T1000 (cell line): ENCODE measurements at regions not wholly inside any gene's neighbourhood (a gene's known extent, or its start where the extent isn't known, plus 50 kb on each side); places are given as distances from the start of the nearest gene placed in this dataset.
"Not testable (repeated sequence)": the region's sequence is repeated elsewhere in the genome, so short reads cannot be mapped to it uniquely, and the experiment has no call there.

ENCODE experiments used
- DNase-seq: peaks from one replicate; lab custom pipeline; 2025; ENCODE audit warnings: mixed read lengths; lab: John Stamatoyannopoulos, UW

DNA sequence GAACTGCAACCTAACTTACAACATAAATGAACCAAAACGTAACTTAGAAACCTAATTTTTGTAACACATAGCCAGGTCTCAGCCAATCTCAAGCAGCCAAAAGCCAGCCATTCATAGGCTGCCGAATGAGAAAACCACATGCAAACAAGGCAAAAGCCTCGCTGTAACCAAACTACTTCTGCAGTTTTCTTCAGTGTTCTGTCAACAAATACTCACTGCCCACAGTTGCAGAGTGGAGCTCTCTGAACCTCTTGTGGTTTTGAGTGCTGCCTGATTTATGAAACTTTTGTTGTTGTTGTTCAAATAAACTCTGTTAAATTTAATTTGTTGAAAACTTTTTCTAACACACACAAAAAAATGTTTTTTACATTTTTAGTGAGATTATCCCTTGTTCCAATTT, 251.2 kb downstream of the PAPSS1 start:
- DNase-seq, result no peak

DNA sequence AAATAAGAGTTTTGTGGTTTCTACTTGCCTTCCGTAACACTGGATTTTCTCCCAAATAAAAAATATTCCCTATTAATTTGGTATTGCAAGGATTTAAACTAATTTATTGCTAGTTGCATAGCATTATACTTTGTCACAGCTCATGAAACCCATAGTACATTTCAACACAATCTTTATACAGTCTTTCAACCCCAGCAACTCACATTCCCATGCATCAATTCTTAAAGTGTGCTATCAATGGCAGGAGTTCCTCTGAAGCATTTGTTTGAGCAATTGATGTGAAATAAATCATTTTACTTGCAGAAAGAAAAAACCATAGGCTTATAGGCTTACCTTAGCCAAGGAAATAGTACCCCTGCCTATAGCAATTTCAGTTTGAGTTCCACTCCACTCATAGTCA, 251.9 kb downstream of the PAPSS1 start:
- no peak for DNase-seq

DNA sequence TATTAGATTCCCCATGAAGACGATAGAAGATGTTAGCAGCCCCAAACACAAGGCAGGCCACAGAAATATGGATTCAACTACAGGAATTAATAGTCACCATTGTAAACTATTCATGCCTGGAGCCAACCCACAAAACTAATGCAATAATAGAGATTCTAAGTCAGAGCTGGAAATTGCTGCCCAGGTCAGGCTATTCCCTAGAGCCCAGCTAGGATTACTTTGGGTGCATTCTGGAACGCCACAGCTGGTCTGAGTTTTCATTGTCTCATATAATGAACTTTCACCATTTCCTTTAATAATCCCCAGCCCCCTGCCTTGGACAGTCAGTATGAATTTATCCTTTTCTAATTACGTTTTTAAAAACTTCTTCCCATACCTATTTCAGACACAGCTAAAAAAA, 252.6 kb downstream of the PAPSS1 start:
- DNase-seq, result no peak

DNA sequence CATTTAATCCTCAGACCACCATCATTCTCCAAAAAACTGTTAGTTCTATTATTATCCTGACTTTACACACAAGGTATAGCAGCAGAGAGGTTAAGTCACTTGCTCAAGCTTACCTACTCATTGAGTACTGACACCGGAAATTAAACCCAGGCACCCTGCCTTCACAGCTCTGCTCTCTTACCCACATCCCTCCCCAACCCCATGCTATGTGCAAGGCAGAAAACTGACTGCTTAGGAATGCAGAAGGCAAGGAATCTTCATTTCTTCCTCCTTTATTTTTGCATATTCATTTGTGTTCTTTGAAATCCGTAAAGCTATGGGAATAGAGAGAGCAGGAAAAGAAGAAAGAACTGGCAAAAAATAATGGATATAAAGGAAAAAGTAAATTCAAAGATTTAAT, 261.8 kb downstream of the PAPSS1 start:
- no peak for DNase-seq

DNA sequence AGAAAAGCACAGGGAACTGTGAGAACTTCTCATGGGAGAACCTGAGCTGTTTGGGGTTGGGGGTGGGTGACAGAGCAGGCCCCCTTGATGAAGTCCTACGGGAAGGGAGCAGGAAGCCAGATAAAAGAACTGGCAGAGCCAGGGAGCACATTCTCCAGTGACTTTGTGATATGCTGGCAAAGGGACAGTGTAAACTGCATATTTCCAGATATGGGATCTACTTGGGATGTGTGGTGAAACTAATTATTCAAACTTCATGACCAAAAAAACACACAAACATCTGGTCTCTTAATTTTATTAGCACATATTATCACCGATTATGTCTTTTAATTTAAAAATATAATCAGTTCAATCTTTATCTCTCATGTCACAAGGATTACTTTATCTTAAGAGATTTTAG, 266.0 kb downstream of the PAPSS1 start:
- no peak for DNase-seq

DNA sequence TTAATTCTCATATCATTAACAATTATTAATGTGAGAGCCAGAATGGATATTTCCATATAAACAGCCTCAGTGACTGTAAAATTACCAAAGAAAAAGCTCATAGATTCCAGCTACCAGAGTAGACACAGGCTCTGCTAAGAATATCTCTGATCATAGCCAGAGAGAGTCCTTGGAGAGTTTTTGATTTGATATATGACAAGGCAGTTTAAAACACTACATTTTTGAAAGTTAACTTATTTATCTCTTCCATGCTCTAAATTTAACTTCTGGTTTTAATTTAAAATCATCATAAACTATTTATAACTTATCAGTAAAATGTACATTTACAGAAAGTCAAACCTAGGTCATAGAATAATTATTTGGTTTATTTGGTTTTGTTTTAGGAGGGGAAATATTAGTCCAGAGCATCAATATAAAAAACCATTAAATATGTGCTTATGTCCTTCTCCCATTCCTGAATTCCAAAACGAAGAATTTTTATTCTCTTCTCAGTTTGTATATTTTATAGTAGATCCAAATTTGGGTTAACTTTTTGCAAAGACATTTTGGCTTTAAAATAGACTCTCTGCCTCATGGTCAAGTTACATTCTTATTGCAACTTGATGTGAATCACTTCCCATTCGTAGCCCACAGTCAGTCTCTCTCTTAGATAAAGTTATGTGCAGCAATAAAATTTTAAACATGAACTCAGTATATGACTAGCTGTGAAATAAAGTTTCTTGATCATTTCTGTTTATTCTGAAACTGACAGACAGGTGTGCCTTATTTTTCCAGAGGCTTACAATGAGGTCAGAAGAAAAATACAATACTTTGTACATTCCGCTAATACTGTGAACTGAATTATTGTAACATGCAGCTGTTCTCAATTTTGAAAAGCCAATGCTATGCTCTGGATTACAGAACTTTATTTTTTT, 267.1 kb downstream of the PAPSS1 start:
- DNase-seq, result no peak

DNA sequence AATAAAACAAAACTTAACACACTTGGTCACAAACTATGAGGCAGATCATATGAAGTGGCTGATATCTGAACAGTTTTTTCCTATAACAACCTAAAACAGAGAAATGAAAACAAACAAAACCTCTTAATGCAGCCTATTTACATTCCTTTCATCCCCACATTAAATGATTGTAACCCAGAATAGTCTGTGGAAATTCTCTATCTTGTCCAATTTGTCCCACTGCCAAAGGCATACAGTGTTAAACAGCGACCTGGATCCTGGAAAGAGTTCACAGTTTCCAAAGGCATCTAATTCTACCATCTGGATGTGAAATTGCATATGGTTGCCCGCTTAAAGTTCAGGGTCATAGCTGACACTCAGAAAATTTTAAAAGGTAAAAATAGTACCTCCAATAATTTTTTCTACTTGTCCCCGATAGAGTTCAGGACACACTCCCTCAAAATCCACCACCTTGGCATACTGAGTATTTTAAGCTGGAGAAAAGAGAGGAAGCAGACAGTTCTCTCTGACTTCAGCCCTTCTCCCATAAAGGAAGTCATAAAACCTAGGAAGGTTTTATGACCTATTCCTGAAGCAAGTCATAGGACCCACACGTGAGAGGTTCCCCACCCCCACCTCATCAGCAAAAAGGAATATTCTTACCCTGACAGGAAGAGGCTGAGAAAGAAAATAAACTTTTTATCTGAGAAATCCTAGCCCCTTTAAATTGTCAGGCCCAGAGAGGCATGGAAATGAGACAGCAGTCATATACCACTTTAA, 270.2 kb downstream of the PAPSS1 start:
- no peak for DNase-seq

DNA sequence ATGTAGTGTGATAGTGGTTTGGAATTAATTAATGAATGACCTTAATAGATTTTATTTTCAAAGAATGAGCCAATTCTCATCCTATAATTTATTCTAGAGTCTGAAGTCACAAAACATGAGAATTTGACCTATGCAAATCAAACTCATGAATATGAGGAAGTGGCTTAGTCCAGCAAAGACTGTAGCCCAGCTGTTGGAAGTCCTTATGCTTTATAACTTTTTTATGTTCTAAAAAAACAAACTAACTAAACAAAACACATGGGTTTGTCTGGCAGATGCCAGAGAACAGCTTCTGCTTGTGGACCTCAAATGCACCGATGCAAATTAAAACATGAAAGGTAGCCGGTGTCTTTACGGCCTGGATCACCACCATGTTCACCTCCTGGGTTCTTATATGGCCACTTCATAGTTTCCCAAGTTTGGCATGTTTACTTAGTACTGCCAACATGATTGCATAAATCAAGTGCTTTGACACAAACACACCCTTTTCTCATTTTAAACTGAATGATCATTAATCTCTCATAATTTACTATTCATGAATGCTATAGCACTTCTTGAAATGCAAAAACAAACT, 277.4 kb downstream of the PAPSS1 start:
- no peak for DNase-seq

DNA sequence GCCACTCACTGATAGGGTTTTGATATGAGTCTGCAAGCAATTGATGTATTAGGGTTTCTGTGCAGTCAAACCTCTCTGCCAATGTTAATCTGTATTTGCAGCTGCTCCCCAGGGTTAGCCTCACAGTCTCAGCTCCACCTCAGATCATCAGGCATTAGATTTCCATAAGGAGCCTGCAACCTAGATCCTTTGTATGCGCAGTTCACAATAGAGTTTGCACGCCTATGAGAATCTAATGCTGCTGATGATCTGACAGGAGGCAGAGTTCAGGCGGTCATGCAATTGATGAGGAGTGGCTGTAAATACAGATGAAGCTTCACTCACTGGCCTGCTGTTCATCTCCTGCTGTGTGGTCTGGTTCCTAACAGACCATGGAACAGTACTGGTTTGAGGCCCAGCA, 280.6 kb downstream of the PAPSS1 start:
- no peak for DNase-seq

DNA sequence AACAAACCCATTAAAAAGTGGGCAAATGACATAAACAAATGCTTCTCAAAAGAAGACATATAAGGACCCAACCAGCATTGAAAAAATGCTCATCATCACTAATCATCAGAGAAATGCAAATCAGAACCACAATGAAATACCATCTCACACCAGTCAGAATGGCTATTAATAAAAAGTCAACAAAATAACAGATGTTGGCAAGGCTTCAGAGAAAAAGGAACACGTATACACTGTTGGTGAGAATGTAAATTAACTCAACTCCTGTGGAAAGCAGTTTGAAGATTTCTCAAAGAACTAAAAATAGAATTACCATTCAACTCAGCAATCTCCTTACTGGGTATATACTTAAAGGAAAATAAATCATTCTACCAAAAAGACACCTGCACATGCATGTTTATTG, 283.6 kb downstream of the PAPSS1 start:
- DNase-seq, result not testable (repeated sequence)

DNA sequence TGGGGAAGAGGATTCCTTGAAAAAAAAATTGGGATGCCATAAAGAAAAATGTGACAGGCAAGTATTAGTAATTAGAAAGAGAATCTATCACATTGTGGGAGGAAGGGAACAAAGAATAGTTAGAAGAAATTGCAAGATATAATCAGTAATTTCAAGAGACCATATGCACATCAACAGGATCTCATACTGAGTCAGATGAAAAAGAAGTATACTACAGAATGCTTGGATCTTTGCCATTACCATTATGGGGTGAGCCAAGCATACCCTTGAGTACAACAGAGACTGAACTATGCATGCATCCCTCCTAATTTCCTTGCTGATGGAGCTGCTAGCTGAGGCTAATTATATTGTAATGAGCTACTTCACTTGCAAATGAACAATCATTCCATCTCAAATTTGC, 287.6 kb downstream of the PAPSS1 start:
- DNase-seq, result no peak

DNA sequence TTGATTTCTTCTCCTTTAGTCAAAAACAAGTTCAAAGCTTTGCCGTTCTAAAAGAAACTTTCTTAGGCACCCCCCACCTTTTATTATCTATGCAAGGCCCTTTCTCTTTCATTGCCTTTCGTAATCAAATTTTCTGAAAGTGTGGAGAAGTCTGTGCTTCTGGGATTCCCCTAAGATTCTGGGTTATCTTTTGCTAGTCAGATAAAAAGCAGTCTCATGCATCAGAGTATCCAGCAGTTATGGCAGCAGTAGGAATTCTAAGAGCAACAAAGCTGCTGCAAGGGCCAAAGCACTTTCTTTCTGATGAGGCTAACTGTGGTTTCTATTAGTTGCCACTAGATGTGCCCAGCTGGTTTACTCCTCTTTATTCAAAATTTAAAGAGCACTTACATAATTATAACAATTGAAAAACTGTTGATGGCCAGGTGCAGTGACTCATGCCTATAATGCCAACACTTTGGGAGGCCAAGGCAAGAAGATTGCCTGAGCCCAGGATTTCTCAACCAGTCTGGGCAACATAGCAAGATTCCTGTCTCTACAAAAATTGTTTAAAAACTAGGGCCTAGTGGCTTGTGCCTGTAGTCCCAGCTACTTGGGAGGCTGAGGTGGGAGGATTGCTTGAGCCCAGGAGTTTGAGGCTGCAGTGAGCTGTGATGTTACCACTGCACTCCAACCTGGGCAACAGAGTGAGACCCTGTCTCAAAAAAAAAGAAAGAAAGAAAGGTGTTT, 296.2 kb downstream of the PAPSS1 start:
- no peak for DNase-seq

DNA sequence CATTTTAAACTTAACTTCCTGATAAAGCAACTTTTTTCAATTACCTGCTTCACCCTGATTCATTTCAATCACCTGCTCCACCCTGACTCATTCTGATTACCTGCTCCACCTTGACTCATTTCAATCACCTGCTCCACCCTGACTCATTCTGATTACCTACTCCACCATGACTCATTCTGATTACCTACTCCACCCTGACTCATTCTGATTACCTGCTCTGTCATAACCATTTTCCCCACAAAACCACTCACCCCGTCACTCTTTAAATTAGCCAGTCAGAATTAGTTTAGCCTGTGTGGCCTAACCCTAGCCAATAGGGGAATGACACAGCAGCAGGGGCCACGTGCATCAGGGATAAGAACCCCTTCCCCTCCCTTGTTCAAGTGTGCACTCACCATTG, 300.5 kb downstream of the PAPSS1 start:
- DNase-seq, result not testable (repeated sequence)

DNA sequence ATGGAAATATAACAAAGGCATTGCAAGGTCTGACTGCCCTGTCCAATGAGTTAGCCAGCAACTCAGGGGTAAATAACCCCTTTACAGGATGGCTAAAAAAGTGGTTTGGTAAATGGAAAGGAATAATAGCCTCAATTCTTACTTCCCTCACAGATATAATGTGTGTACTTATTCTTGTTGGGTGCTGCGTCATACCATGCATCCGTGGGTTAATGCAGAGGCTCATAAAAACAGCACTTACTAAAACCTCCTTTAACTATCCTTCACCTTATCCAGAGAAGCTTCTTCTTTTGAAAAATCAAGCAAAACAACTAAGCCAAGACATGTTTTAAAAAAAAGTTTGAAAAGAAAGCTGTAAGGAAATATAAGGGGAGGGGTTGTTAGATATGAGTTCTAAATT, 301.0 kb downstream of the PAPSS1 start:
- DNase-seq, result no peak

DNA sequence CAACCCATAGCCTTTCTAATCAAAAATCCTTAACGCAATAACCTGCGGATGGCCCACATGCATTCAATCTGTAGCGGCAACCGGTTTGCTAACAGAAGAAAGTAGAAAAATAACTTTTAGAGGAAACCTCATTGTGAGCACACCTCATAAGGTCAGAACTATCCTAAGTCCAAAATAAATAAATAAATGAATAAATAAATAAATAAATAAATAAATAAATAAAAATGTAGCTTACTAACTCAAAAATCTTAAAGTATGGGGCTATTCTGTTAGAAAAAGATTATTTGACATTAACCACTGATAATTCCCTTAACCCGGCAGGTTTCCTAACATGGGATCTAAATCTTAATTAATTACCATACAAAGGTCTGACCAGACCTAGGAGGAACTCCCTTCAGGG, 304.5 kb downstream of the PAPSS1 start:
- DNase-seq, result not testable (repeated sequence)

DNA sequence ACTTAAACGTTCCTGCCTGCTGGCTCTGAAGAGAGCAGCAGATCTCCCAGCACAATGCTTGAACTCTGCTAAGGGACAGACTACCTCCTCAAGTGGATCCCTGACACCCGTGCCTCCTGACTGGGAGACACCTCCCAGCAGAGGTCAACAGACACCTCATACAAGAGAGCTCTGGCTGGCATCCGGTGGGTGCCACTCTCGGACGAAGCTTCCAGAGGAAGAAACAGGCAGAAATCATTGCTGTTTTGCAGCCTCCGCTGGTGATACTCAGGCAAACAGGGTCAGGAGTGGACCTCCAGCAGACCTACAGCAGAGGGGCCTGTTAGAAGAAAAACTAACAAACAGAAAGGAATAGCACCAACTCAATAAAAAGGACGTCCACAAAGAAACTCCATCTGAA, 310.2 kb downstream of the PAPSS1 start:
- not testable (repeated sequence) for DNase-seq

DNA sequence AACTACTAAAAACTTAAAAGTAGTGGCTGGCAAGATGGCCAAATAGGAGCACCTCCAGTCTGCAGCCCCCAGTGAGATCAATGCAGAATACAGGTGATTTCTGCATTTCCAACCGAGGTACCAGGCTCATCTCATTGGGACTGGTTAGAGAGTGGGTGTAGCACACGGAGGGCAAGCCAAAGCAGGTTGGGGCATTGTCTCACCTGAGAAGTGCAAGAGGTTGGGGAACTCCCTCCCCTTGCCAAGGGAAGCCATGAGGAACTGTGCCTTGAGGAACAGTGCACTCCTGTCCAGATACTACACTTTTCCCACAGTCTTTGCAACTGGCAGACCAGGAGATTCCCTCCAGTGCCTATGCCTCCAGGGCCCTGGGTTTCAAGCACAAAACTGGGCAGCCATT, 311.1 kb downstream of the PAPSS1 start:
- DNase-seq, result no peak

DNA sequence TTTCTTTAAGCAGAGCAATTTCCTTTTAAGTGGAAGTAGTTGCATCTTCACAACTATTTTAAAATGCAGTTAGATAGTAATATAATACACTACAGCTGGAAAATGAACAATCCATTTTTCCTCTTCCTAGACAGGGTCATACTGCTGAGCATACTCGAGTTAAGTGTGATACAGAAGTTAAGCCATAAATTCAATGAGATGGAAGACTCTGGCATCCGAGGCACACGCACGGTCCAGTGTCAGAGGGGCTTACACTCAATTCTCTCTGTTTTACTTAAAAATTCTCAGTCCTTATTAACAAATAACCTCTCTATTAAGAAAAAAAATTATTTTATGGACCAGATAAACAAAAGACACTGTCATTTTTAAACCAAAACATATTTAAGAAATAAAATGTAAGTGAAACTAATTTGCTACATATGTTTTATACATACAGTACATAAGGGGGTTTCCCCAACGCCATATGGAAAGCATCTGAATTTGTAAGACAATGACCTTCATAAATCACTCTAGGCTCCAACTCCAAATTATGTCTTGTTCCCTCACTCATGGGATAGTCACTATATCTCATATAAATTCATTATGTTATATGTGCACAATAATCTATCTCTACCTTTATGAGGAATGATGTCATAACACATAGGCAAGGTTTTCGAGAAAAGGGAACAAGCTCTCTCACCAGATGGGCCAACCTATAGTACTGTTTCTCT, 315.3 kb downstream of the PAPSS1 start:
- DNase-seq, result no peak

DNA sequence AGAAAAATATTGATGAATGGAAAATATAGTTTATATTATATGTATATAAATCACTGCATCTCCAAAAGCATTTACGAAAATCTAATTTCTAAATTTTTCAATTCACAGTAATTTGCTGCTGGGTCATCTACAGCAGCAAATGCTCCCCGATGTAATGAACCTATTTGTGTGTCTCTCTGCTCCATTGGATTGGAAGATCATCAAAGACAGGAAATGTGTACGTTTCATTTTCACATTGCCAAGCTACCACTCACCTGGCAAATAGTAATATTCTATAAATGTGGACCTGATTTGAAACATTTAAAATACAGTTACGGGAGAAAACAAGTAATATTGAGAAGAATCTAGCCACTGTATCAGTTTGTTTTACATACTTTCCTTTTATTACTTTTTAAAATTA, 317.7 kb downstream of the PAPSS1 start:
- DNase-seq, result no peak

DNA sequence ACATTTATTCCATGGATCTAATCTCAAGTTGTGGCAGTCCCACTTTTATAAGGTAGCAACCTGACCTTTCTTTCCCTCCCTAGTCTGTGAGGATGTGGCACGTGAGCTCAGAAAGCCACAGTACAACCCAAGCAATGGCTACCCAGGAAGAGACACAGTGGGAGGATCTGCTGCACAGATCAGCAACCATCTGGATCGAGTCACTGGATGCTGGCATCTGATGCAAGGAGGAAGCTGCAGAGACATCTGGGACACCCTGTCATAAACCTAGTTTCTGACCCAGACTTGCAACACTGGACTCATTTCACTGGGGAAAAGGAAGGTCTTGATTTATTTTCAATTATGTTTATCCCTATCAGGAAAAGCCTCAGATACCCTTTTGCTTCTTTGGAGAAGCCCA, 327.1 kb downstream of the PAPSS1 start:
- DNase-seq, result no peak

DNA sequence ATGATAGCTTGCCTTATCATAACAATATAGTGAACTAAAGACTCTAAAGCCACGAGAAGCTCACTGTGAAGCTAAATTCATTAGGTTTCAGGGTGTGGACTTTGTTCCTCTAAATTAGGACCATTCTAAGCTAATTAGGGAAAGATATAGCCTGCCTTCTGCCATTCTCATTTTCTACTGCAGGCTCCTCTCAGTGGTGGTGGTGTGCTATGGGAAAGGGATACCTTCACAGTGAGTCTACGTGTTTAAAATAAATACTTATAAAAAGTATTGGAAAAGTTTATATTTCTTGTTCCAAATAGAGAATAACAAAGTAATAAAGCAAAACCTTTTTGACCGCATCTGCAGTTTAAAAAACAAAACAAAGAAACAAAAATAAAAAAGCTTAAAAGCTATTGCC, 327.7 kb downstream of the PAPSS1 start:
- no peak for DNase-seq

DNA sequence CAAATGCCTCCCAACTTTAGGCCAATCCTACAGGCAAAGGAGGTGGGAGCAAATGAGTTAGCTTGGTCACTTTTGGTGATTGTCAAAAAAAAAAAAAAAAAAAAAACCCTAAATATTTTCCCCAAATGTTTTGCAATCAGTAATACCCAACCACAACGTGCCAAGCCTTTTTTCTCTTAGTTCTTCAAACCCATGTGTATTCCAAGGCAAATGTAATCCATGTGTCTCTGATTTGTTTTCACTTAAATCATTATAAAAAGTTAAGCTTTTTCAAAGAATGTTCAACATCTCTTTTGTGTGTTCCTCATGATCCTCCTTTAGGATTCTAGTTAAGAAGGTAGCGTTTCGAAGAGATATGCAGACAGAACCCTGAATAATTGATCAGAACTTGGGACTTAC, 328.4 kb downstream of the PAPSS1 start:
- no peak for DNase-seq
